ENCODE measurements at regions not wholly inside any gene's neighbourhood (a gene's known extent, or its start where the extent isn't known, plus 50 kb on each side); places are given as distances from the start of the nearest gene placed in this dataset.
"Not testable (repeated sequence)": the region's sequence is repeated elsewhere in the genome, so short reads cannot be mapped to it uniquely, and the experiment has no call there.

DNA sequence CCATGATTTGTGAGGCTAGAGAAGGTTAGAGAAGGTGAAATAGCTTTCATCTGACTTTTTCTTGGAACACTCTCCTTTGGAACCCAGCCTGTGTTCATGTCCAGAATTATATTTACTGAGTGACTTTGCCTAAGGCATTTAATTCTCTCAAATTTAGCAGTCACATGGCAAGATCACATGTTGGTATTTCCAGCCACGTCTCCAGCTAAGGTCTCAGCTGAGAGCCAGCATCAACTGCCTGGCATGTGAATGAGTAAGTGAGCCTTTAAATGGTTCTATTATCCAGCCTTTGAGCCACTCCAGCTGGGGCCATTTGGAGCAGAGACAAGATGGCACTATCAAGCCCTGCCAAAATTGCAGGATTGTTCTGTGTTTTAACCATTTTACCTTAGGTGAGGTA is 130.2 kb upstream of the SGO1 start:
- DNase-seq, result no peak

DNA sequence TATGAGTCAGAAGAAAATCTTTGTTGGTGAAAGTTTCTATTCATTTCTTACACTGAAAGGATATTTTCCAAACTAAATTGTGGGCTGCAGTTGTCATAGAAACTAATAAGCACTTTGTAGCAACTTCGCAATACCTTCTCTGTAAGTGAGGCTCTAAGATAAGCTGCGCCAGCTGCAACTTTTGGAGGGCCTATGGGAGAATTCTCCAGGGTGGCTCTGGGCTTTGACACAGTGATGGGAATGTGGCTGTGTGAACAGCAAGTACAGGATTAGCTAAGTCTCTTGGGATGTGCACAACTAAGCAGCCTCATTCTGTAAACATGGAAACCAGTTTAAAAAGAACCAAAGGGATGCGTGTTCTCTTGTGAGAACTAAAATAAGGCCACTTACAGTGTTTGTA is 124.6 kb upstream of the SGO1 start:
- DNase-seq, result no peak

DNA sequence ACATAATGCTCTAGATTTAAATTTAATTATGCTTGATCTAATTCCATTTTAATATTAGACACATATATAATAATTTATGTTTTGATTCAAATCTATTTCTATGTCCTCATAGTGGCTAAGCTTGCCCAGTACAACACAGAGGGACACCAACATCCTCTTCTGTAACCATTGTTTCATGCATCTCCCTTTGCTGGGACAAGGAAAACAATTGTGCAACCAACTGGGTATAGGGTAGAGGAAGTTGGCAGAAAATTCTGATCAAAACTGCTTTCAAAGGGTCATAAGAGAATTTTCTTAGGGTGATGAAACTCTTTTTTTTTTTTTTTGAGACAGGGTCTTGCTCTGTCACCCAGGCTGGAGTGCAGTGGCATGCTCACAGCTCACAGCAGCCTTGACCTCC is 121.4 kb upstream of the SGO1 start:
- DNase-seq, result no peak

DNA sequence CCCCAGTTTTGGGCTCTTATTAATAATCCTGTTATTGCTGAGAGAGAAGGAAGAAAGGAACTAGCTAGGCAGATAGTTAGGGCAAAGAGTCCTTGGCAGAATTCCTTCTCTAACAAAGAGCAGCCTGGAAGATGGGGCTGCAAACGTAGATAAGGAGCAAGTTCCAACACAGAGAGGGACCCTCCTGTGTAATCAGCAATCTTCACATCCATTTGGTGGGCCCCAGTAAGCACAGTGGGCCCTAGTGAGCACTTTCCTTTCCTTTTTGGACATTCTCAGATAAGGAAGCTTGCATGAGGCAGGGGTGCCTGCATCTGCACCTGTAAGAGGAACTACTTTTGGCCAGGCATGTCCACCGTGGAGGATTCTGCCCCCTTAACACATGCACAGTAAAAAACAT is 119.6 kb upstream of the SGO1 start:
- no peak for DNase-seq

DNA sequence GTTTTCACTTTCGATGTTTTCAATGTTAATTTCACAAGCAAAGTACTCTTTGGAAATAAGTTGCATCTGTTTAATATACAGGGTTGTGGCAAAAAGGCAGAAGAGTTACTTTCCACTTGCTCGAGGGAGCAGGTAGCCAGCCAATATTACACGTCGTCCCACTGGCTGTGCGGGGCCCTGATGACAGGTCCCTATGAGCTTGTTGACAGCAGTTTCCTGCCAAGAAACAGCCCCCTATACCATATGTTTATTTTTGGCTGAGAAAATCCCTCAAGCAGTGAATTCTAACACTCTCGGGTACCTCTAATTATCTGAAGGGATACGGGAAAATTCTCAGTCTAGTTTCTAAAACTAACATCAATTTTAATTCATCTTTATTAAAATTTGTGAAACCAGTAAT is 116.8 kb upstream of the SGO1 start:
- DNase-seq, result no peak

DNA sequence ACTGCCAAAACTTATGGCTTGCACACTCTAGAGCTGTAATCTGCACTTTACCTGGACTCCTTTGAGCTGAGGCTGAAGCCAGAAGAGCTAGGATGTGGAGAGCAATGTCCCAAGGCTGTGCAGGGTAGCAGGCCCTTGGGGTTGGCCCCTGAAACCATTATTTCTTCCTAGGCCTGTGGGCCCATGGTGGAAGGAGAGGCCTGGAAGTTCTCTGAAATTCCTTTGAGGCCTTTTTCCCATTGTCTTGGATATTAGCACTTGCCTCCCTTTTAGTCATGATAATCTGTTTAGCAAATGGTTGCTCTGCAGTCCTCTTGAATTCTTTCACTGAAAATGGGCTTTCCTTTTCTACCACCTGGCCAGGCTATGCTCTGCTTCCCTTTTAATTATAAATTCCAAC is 102.0 kb upstream of the SGO1 start:
- DNase-seq, result no peak

DNA sequence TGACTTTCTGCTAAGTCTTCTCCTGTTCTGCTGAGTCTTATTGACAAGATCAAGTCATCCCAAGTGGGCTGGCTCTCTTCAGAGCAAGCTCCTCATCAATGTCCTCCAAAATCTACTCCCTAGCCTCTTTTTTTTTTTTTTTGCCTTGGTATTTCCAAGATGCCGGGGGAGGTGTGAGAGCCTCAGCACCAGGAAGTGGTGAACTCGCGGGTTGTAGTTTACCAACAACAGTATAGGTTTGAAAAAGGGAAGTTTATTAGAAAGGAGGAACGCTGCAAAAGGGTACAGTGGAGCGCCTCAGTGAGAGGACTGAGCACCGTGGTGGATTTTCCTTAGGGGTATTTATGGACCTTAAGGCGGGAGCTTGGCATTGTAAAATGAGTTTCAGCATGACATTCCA is 94.3 kb upstream of the SGO1 start:
- DNase-seq, result no peak

DNA sequence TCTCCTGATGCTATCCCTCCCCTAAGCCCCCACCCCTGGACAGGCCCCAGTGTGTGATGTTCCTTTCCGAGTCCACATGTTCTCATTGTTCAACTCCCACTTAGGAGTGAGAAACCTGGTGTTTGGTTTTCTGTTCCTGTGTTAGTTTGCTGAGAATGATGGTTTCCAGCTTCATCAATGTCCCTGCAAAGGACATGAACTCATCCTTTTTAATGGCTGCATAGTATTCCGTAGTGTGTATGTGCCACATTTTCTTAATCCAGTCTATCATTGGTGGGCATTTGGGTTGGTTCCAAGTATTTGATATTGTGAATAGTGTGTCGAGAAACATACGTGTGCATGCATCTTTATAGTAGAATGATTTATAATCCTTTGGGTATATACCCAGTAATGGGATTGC is 80.0 kb upstream of the SGO1 start:
- DNase-seq, result not testable (repeated sequence)

DNA sequence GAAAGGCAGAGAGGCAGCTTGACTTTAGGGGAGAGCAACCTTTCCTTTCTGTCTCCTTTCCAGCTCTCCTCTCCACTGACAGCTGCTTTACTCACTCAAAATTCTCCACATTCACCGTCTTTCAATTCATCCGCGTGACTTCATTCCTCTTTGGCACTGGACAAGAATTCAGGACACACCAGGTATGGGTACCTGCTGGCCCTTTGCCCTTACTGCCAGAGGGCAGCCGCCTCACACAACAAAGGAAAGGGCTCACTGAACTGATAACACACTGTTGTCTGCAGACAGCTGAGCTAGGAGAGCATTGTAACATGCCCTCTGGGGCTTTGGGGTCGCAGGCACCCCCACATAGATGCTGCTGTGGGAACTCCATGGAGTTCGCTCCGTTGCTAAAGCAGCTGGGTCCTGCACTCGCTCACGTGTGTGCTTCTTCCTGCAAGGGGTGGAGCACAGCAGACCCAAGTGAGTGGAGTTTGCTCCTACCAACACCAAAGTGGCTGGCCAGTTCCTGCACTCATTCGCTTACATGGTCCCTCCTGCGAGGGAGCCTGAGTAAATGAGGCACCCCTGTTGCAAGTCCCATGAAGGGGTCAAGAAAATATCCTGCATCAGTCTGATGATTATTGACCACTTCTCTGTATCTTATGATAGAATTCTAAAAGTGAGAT is 79.0 kb upstream of the SGO1 start:
- DNase-seq, result no peak

DNA sequence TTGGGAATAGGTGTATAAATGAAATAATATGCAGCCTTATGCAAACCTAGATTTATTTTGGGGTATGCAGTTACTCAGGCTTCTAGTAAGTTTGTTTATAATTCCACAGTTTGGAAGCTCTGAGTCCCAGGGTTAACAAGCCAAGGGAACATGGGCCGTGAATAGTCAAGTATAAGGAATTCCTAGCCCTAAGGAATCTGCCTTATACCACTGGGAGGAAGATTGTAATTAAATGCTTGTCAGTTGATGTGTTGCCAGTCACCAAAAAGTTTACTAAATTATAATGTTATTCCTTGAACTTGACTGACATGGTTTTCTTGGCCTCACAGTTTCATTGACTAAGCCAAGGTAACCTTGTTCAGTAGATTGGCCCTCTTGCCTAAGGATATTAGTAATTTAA is 72.4 kb upstream of the SGO1 start:
- no peak for DNase-seq

DNA sequence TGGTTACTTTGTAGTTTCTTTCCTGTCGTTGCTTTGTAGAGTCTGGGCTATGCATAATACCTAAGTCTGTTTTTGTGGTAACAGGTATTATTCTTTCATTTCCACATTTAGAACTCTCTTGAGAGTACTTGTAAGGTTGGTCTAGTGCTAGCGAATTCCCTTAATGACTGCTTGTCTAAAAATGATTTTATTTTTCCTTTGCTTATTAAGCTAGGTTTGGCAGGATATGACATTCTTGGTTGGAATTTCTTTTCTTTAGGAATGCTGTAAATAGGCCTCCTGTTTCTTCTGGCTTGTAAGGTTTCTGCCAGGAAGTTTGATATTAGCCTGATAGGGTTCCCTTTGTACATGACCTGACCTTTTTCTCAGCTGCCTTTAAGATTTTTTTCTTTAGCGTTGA is 70.1 kb upstream of the SGO1 start:
- DNase-seq, result no peak

DNA sequence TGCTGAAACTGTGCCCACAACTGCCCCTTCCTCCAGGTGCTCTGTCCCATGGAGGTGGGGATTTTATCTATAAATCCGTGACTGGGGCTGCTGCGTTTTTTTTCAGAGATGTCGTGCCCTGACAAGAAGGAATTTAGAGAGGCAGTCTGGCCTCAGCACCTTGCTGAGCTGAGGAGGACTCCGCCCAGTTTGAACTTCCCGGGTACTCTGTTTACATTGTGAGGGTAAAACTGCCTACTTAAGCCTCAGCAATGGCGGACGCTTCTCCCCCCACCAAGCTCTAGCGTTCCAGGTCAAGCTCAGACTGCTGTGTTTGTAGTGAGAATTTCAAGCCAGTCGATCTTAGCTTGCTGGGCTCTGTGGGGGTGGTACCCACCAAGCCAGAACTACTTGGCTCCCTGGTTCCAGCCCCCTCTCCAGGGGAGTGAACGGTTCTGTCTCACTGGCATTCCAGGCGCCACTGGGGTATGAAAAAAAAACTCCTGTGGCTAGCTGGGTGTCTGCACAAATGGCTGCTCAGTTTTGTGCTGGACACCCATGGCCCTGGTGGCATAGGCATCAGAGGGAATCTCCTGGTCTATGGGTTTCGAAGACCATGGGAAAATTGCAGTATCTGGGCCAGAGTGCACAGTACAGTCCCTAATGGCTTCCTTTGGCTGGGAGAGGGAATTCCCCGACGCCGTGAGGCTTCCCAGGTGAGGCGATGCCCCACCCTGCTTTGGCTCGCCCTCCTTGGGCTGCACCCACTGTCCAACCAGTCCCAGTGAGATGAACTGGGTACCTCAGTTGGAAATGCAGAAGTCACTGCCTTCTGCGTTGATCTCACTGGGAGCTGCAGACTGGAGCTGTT is 68.5 kb upstream of the SGO1 start:
- DNase-seq, result no peak

DNA sequence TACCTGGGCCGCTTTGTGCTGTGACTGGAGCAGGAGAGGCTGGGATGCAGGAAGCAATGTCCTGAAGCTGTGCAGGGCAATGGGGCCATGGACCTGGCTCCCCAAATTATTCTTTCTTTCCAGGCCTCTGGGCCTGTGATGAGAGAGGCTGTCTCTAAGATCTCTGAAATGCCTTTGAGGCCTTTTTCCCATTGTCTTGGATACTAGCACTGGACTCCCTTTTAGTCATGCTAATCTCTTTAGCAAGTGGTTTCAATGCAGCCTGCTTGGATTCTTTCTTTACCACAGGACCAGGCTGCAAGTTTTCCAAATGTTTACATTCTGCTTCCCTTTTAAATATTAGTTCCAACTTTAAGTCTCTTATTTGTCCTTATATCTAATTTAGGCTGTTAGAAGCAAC is 64.8 kb upstream of the SGO1 start:
- DNase-seq, result no peak

DNA sequence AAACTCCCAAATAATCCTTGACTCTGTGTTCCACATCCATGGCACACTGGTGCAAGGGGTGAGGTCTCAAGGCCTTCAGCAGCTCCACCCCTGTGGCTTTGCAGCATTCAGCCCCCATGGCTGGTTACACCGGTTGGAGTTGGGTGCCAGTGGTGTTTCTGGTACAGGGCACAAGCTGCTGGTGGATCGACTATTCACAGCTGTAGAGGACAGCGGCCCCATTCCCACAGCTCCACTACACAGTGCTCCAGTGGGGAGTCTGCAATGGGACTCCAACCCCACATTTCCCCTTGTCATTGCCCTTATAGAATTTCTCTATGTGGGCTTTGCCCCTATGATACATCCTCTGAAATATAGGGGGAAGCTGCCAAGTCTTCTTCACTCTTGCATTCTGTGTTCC is 64.3 kb upstream of the SGO1 start:
- DNase-seq, result no peak

DNA sequence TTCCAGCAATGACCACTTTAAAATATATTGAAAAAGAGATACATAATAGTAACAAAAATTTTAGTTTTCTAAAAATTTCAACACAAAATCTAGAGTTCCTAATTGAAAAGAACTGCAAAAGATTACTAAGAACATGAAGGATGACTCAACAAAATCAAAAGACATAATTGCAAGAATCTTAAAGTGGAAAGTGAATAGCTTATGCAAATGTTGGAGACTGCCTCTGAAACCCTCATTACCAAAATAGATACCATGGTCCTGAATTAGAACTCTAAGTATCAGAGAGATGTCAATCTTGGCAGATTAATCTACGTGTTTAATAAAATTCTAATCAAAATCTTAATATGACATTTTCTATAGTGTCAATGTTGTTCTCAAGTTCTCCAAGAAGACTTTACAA is 60.7 kb upstream of the SGO1 start:
- DNase-seq, result no peak

DNA sequence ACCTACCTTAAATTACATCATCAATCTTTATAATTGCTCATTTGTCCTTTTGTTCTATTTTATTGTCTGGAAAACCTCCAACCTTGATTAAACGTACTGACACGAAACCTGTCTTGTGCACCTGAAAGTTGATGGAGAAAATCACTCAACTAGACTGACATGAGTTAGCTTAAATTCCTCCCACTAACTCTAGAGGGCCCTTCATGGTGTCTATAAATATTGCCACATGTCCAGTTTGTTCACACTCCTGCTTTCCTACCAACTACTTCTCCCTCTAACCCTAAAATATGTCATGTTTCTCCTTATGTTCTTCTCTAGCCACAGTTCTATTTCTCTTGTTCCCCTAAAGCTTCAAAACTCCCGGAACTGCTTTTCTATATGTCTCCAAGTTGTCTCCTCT is 59.8 kb upstream of the SGO1 start:
- DNase-seq, result no peak

DNA sequence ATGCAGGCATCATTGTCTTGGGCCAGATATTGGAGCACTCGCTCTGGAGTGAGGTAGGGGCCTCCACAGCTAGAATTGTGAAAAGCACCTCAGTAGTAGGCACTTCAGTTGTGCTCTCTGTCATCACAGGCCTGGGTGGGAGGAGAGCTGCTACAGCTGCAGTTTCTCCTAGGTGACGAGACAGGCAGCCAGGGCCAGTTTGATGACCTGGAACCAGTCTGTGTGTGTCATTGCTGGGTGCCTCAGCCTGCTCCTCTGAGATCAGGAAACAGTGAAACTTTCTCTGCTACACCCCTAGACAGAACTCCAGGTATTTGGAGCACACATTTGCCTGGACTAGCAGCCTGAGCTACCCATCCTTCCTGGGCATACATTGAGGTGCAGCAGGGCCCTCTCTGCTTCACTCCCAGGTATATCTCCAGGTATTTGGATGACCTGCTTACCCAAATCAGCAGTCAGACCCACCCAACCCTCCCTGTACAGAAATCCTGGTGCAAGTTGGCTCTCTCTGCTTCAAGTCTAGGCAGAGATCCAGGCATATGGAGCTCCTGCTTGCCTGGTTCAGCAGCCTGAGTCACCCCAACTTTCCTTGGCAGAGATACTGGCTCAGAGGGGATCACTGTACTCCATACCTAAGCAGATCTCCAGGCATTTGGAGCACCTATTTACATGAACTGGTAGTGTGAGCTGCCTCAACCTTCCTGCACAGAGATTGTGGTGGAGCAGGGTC is 54.3 kb upstream of the SGO1 start:
- no peak for DNase-seq

DNA sequence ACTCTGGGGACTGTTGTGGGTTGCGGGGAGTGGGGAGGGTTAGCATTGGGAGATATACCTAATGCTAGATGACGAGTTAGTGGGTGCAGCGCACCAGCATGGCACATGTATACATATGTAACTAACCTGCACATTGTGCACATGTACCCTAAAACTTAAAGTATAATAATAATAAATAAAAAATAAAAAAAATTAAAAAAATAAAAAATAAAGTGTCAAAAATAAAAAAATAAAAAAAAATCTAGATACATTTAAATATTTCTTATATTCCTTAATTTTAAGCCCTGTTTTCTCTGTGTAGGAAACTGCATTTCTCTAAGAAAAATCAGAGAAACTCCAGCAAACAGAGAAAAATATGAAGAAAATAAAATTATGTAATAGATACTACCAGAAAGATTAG is 52.2 kb upstream of the SGO1 start:
- DNase-seq, result not testable (repeated sequence)

DNA sequence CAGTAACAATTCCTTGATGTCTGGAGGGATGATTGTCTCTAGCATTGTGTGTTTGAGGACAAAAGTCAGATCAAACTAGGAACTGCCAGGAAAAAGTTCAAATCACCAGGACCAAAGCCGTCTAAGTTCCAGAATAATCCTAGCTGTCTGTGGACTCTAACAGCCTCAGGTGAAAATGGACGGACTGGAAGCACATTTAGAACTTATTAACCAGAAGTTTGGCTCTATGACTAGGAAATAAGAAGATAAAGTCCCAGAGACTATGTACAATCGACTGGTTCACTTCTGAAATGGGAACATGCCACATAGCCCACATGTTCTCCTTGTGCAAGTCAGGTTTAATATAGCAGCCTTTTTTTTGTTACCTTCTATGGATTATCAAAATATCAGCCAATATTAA is 50.6 kb upstream of the SGO1 start:
- DNase-seq, result no peak
